Muscle layer of colon (tissue), 2 donors: ENCODE measurements at regions not wholly inside any gene's neighbourhood (a gene's known extent, or its start where the extent isn't known, plus 50 kb on each side); places are given as distances from the start of the nearest gene placed in this dataset.
"Not testable (repeated sequence)": the region's sequence is repeated elsewhere in the genome, so short reads cannot be mapped to it uniquely, and the experiment has no call there.

Source experiments
- H3K27ac ChIP-seq: one replicate; pipeline ENCODE4 v1.7.0; 2013; ENCODE audit warnings: low read depth, mild to moderate bottlenecking, low read length, moderate library complexity
- H3K27me3 ChIP-seq, 2 donors: one replicate each; pipeline ENCODE4 v1.7.0; 2013; ENCODE audit warnings: low read length in 2 of 2, mild to moderate bottlenecking in 2 of 2; ENCODE audit not compliant: insufficient read depth in 2 of 2, control insufficient read depth in 1 of 2
- H3K36me3 ChIP-seq: one replicate; pipeline ENCODE4 v1.7.0; 2013; ENCODE audit warnings: mild to moderate bottlenecking, low read length; ENCODE audit not compliant: insufficient read depth
- H3K4me1 ChIP-seq: one replicate; pipeline ENCODE4 v1.7.0; 2013; ENCODE audit warnings: mild to moderate bottlenecking, low read length; ENCODE audit not compliant: insufficient read depth
- H3K4me3 ChIP-seq, 2 donors: one replicate each; pipeline ENCODE4 v1.7.0; 2013; ENCODE audit warnings: low read length in 2 of 2, low read depth in 1 of 2, mild to moderate bottlenecking in 1 of 2, moderate library complexity in 1 of 2
- H3K9ac ChIP-seq: one replicate; pipeline ENCODE4 v1.7.0; 2013; ENCODE audit warnings: low read length
- H3K9me3 ChIP-seq: one replicate; pipeline ENCODE4 v1.7.0; 2013; ENCODE audit warnings: mild to moderate bottlenecking, low read length
- donor health status: abdominal sarcoma.
- donor health status: Adenocarcinoma of cecum.

- Histone ChIP-seq H3K9me3 (no peaks in the 10 kb centered on the region), H3K27ac (no peak overlapping the region), H3K4me3 (no peak overlapping the region), H3K27me3 (no peaks in the 10 kb centered on the region), H3K9ac (no peak overlapping the region), H3K4me1 (no peaks in the 10 kb centered on the region), H3K36me3 (no peaks in the 10 kb centered on the region)
Measured at GRCh38 chr10:9452056-9452455, 1397.6 kb downstream of the GATA3 start.

GRCh38 chr10:9453871-9454270 is 1399.4 kb downstream of the GATA3 start:
- H3K36me3 ChIP-seq, H3K27me3 ChIP-seq, H3K9ac ChIP-seq, H3K4me1 ChIP-seq, H3K4me3 ChIP-seq, H3K27ac ChIP-seq, H3K9me3 ChIP-seq: not testable (repeated sequence)

GRCh38 chr10:9469663-9470205 is 1415.2 kb downstream of the GATA3 start:
- no peak overlapping the region for H3K4me3 ChIP-seq
- H3K4me1 ChIP-seq = no peaks in the 10 kb centered on the region
- H3K27me3 ChIP-seq = no peaks in the 10 kb centered on the region
- no peaks in the 10 kb centered on the region for H3K9me3 ChIP-seq
- no peaks in the 10 kb centered on the region for H3K36me3 ChIP-seq
- H3K27ac ChIP-seq = no peak overlapping the region
- H3K9ac ChIP-seq = no peak overlapping the region

GRCh38 chr10:9470581-9470980 is 1416.1 kb downstream of the GATA3 start:
- no peaks in the 10 kb centered on the region for H3K9me3 ChIP-seq
- no peak overlapping the region for H3K4me3 ChIP-seq
- H3K4me1 ChIP-seq = no peaks in the 10 kb centered on the region
- no peak overlapping the region for H3K9ac ChIP-seq
- H3K27me3 ChIP-seq = no peaks in the 10 kb centered on the region
- no peak overlapping the region for H3K27ac ChIP-seq
- H3K36me3 ChIP-seq = no peaks in the 10 kb centered on the region

- Histone ChIP-seq H3K27me3 (no peaks in the 10 kb centered on the region), H3K4me3 (no peak overlapping the region), H3K4me1 (no peaks in the 10 kb centered on the region), H3K9ac (no peak overlapping the region), H3K9me3 (no peaks in the 10 kb centered on the region), H3K27ac (no peak overlapping the region), H3K36me3 (no peaks in the 10 kb centered on the region)
Measured at GRCh38 chr10:9501944-9502343, 1447.5 kb downstream of the GATA3 start.

- Histone ChIP-seq H3K27ac (no peak overlapping the region), H3K4me3 (no peak overlapping the region), H3K9ac (no peak overlapping the region), H3K4me1 (no peaks in the 10 kb centered on the region), H3K27me3 (no peaks in the 10 kb centered on the region), H3K9me3 (no peaks in the 10 kb centered on the region), H3K36me3 (no peaks in the 10 kb centered on the region)
Measured at GRCh38 chr10:9504227-9504626, 1449.7 kb downstream of the GATA3 start.

GRCh38 chr10:9505546-9505945 is 1451.1 kb downstream of the GATA3 start:
- Histone ChIP-seq H3K27me3 (no peaks in the 10 kb centered on the region), H3K27ac (no peak overlapping the region), H3K4me3 (no peak overlapping the region), H3K9ac (no peak overlapping the region), H3K4me1 (no peaks in the 10 kb centered on the region), H3K36me3 (no peaks in the 10 kb centered on the region), H3K9me3 (no peaks in the 10 kb centered on the region)

GRCh38 chr10:9508606-9509005 is 1454.1 kb downstream of the GATA3 start:
- Histone ChIP-seq H3K27me3 (no peaks in the 10 kb centered on the region), H3K9me3 (no peaks in the 10 kb centered on the region), H3K27ac (no peak overlapping the region), H3K4me3 (no peak overlapping the region), H3K36me3 (no peaks in the 10 kb centered on the region), H3K4me1 (no peaks in the 10 kb centered on the region), H3K9ac (no peak overlapping the region)

- Histone ChIP-seq H3K27me3 (no peaks in the 10 kb centered on the region), H3K4me3 (no peak overlapping the region), H3K4me1 (no peaks in the 10 kb centered on the region), H3K27ac (no peak overlapping the region), H3K36me3 (no peaks in the 10 kb centered on the region), H3K9ac (no peak overlapping the region), H3K9me3 (no peaks in the 10 kb centered on the region)
Measured at GRCh38 chr10:9510626-9511025, 1456.1 kb downstream of the GATA3 start.

- Histone ChIP-seq H3K4me3 (no peak overlapping the region), H3K36me3 (no peaks in the 10 kb centered on the region), H3K9me3 (no peaks in the 10 kb centered on the region), H3K4me1 (no peaks in the 10 kb centered on the region), H3K9ac (no peak overlapping the region), H3K27ac (no peak overlapping the region), H3K27me3 (no peaks in the 10 kb centered on the region)
Measured at GRCh38 chr10:9515922-9516321, 1461.4 kb downstream of the GATA3 start.

GRCh38 chr10:9535744-9536143 is 1481.3 kb downstream of the GATA3 start:
- H3K27ac ChIP-seq = no peak overlapping the region
- H3K4me3 ChIP-seq = no peak overlapping the region
- no peak overlapping the region for H3K9ac ChIP-seq
- no peaks in the 10 kb centered on the region for H3K4me1 ChIP-seq
- no peaks in the 10 kb centered on the region for H3K27me3 ChIP-seq
- H3K36me3 ChIP-seq = no peaks in the 10 kb centered on the region
- no peaks in the 10 kb centered on the region for H3K9me3 ChIP-seq

GRCh38 chr10:9545073-9545472 is 1472.6 kb upstream of the CELF2 start:
- no peak overlapping the region for H3K4me3 ChIP-seq
- H3K9ac ChIP-seq = no peak overlapping the region
- no peaks in the 10 kb centered on the region for H3K36me3 ChIP-seq
- no peaks in the 10 kb centered on the region for H3K27me3 ChIP-seq
- no peak overlapping the region for H3K27ac ChIP-seq
- no peaks in the 10 kb centered on the region for H3K9me3 ChIP-seq
- peaks cover 25% of the 10 kb centered on the region for H3K4me1 ChIP-seq
